ENCODE measurements at regions not wholly inside any gene's neighbourhood (a gene's known extent, or its start where the extent isn't known, plus 50 kb on each side); places are given as distances from the start of the nearest gene placed in this dataset.

- no peak for DNase-seq (ENCODE audit: low spot score)
These were observed 536.8 kb downstream of the XIRP2 start for GRCh38 chr2:167424803-167425755.

- no peak for DNase-seq (ENCODE audit: low spot score)
These were observed 535.9 kb downstream of the XIRP2 start for GRCh38 chr2:167424221-167424620.

- no peak for DNase-seq (ENCODE audit: low spot score)
These were observed 535.5 kb downstream of the XIRP2 start for GRCh38 chr2:167423731-167424130.

- no peak for DNase-seq (ENCODE audit: low spot score)
These were observed 531.9 kb downstream of the XIRP2 start for GRCh38 chr2:167420211-167420610.

- no peak for DNase-seq (ENCODE audit: low spot score)
These were observed 526.8 kb downstream of the XIRP2 start for GRCh38 chr2:167415068-167415467.

GRCh38 chr2:167411367-167411766 is 523.1 kb downstream of the XIRP2 start:
- DNase-seq (ENCODE audit: low spot score): no peak

- DNase-seq (ENCODE audit: low spot score): no peak
These were observed 518.3 kb downstream of the XIRP2 start for GRCh38 chr2:167406558-167406957.

- DNase-seq (ENCODE audit: low spot score): no peak
These were observed 516.5 kb downstream of the XIRP2 start for GRCh38 chr2:167404627-167405284.

- DNase-seq (ENCODE audit: low spot score): no peak
These were observed 513.0 kb downstream of the XIRP2 start for GRCh38 chr2:167401309-167401708.

GRCh38 chr2:167400546-167400945 is 512.3 kb downstream of the XIRP2 start:
- DNase-seq (ENCODE audit: low spot score): no peak

- DNase-seq (ENCODE audit: low spot score): no peak
These were observed 510.6 kb downstream of the XIRP2 start for GRCh38 chr2:167398873-167399272.

- DNase-seq (ENCODE audit: low spot score): no peak
These were observed 500.6 kb downstream of the XIRP2 start for GRCh38 chr2:167388901-167389300.

GRCh38 chr2:167388497-167388896 is 500.2 kb downstream of the XIRP2 start:
- DNase-seq (ENCODE audit: low spot score): no peak

GRCh38 chr2:167386694-167387093 is 498.4 kb downstream of the XIRP2 start:
- no peak for DNase-seq (ENCODE audit: low spot score)

- no peak for DNase-seq (ENCODE audit: low spot score)
These were observed 495.4 kb downstream of the XIRP2 start for GRCh38 chr2:167383610-167384194.

GRCh38 chr2:167381349-167381748 is 493.1 kb downstream of the XIRP2 start:
- no peak for DNase-seq (ENCODE audit: low spot score)

- DNase-seq (ENCODE audit: low spot score): no peak
These were observed 492.3 kb downstream of the XIRP2 start for GRCh38 chr2:167380555-167380954.

- DNase-seq (ENCODE audit: low spot score): no peak
These were observed 491.8 kb downstream of the XIRP2 start for GRCh38 chr2:167380094-167380493.

GRCh38 chr2:167369083-167369482 is 480.8 kb downstream of the XIRP2 start:
- DNase-seq (ENCODE audit: low spot score): no peak

- DNase-seq (ENCODE audit: low spot score): no peak
These were observed 480.1 kb downstream of the XIRP2 start for GRCh38 chr2:167368371-167368770.

GRCh38 chr2:167365216-167365615 is 476.9 kb downstream of the XIRP2 start:
- DNase-seq (ENCODE audit: low spot score): no peak

GRCh38 chr2:167361426-167361825 is 473.1 kb downstream of the XIRP2 start:
- no peak for DNase-seq (ENCODE audit: low spot score)

- DNase-seq (ENCODE audit: low spot score): no peak
These were observed 467.5 kb downstream of the XIRP2 start for GRCh38 chr2:167355821-167356220.

All from germinal center (tissue), 1 donor.